ENCODE measurements at regions not wholly inside any gene's neighbourhood (a gene's known extent, or its start where the extent isn't known, plus 50 kb on each side); places are given as distances from the start of the nearest gene placed in this dataset.
A peak's percentile ranks its signal among the peaks of the same experiment; 100 is the strongest.

DNA sequence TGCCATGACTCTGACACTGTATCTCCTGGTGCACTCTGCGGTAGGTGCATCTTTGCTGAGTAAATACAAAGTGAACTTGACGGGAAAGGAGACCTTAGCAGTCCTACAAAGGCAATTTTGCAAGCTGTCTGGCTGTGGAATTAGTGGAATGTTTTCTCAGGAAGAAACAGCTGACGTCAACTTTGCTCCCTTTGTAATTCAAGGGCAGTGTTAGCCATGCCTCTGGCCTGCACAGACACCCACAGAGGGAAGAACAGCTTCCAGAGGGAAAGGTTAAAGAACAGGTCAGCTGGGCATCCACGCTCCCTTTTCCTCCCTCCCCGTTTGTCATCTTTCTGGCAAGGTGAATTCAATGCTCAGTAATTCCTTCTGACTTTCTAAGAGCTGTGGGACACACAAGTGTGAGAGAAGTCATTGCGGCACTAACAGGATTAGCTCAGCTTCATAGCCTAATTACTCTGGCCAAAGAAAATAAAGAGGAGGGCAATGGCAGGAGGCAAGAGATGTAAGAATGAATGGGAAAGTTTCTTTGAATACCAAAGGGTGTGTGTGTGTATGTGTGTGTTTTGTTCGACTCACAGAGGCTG lies 476.9 kb upstream of the GOT2 start:
- no peak for TF ChIP-seq CTCF (IDR thresholded peaks at IDR 0.05)
- TF ChIP-seq POLR2A (IDR thresholded peaks at IDR 0.05; ENCODE audit: low read depth), result no peak
- peak; percentile 62 to 70 for TF ChIP-seq POLR2AphosphoS5 (IDR thresholded peaks at IDR 0.05)
